ENCODE measurements at regions not wholly inside any gene's neighbourhood (a gene's known extent, or its start where the extent isn't known, plus 50 kb on each side); places are given as distances from the start of the nearest gene placed in this dataset.

DNA sequence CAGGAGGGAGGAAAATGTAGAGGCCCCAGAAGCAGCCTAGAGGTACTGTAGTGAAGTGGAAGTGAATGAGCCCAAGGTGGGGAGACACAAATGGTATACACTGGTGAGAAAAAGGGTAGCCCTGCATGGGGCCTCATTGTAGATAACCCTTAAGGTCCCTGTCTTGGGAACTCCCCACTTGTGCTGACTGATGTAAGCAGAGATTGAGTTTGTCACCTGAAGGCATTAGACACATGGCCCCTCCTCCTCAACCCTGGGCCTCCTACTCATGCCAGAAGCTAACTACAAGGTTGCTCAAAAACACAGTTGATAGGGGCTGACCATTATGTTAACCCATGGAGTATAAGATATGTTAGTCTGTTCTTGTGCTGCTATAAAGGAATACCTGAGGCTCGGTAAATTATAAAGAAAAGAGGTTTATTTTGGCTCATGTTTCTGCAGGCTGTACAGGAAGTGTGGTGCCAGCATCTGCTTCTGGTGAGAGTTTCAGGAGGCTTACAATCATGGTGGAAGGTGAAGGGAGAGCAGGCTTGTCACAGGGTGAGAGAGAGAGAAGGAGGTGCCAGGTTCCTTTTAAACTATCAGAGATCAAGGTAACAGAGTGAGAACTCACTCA lies 84.6 kb upstream of the RNU6-1 start:
- DNase-seq (ENCODE audit: low read depth, low spot score) (no peak), ATAC-seq (no peak)
- H3K9ac ChIP-seq (ENCODE audit: low read length): no peak overlapping the region
- intact Hi-C loops (cut with micrococcal nuclease): no loop called here
- no peaks in the 10 kb centered on the region for H3K27me3 ChIP-seq (ENCODE audit: insufficient read depth, low read length)
- BruUV-seq (replicated peaks): no TSS peak
- H3K79me2 ChIP-seq (ENCODE audit: insufficient read depth, low read length): no peaks in the 10 kb centered on the region
- H3K4me2 ChIP-seq (ENCODE audit: low read length): no peak overlapping the region
- CTCF ChIA-PET: no interaction called here
- POLR2A ChIA-PET: no interaction called here
- no peaks in the 10 kb centered on the region for H3K4me1 ChIP-seq (ENCODE audit: control insufficient read depth in 1 of 2, insufficient read depth in 2 of 2, low read length in 2 of 2)
- TF ChIP-seq POLR2A (IDR thresholded peaks at IDR 0.05; ENCODE audit: borderline replicate concordance, extremely low read depth, insufficient read depth, insufficient read length): no peak
- TF ChIP-seq POLR2AphosphoS5 (IDR thresholded peaks at IDR 0.05; ENCODE audit: low read depth, low read length): no peak
- no peak for TF ChIP-seq EZH2 (IDR thresholded peaks at IDR 0.05)
- TF ChIP-seq YY1 (IDR thresholded peaks at IDR 0.05; ENCODE audit: extremely low read depth, insufficient replicate concordance, low read depth, low read length): no peak
- TF ChIP-seq, protein P1, sequence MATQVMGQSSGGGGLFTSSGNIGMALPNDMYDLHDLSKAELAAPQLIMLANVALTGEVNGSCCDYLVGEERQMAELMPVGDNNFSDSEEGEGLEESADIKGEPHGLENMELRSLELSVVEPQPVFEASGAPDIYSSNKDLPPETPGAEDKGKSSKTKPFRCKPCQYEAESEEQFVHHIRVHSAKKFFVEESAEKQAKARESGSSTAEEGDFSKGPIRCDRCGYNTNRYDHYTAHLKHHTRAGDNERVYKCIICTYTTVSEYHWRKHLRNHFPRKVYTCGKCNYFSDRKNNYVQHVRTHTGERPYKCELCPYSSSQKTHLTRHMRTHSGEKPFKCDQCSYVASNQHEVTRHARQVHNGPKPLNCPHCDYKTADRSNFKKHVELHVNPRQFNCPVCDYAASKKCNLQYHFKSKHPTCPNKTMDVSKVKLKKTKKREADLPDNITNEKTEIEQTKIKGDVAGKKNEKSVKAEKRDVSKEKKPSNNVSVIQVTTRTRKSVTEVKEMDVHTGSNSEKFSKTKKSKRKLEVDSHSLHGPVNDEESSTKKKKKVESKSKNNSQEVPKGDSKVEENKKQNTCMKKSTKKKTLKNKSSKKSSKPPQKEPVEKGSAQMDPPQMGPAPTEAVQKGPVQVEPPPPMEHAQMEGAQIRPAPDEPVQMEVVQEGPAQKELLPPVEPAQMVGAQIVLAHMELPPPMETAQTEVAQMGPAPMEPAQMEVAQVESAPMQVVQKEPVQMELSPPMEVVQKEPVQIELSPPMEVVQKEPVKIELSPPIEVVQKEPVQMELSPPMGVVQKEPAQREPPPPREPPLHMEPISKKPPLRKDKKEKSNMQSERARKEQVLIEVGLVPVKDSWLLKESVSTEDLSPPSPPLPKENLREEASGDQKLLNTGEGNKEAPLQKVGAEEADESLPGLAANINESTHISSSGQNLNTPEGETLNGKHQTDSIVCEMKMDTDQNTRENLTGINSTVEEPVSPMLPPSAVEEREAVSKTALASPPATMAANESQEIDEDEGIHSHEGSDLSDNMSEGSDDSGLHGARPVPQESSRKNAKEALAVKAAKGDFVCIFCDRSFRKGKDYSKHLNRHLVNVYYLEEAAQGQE (IDR thresholded peaks at IDR 0.05; ENCODE audit: low read depth): no peak
- no peak for TF ChIP-seq ZNF274 (IDR thresholded peaks at IDR 0.05; ENCODE audit: low read depth, low read length)
- no peak for TF ChIP-seq EGR1 (IDR thresholded peaks at IDR 0.05; ENCODE audit: low read depth)
- no peak for TF ChIP-seq TCF7L2 (IDR thresholded peaks at IDR 0.05; ENCODE audit: borderline replicate concordance, extremely low read depth, insufficient read depth, insufficient read length)
- no peak overlapping the region for H3K4me3 ChIP-seq (replicated peaks in 1 of 2; ENCODE audit: low read depth in 1 of 2, low read length in 2 of 2)
- H3K9me3 ChIP-seq (ENCODE audit: control insufficient read depth in 1 of 2, insufficient read depth in 1 of 2, low read depth in 1 of 2, low read length in 2 of 2): no peaks in the 10 kb centered on the region
- RAD21 ChIA-PET (ENCODE audit: low non-redundant PET in 1 of 2, low total read pairs in 2 of 2, uncharacterized antibody in 2 of 2, unreplicated experiment in 2 of 2): no interaction called here
- no peaks in the 10 kb centered on the region for H4K20me1 ChIP-seq (ENCODE audit: insufficient read depth)
- no peak overlapping the region for H3K27ac ChIP-seq (ENCODE audit: low read depth, low read length)
- H2AFZ ChIP-seq (ENCODE audit: low read depth, low read length, poor library complexity, severe bottlenecking): no peak overlapping the region
- no peaks in the 10 kb centered on the region for H3K36me3 ChIP-seq (ENCODE audit: control insufficient read depth in 1 of 2, insufficient read depth in 2 of 2, low read length in 2 of 2)
- no peaks in the 10 kb centered on the region for H3K9me2 ChIP-seq (ENCODE audit: insufficient read depth)

Measured in HCT116 (cell line).